HEK293 (cell line): ENCODE measurements at regions not wholly inside any gene's neighbourhood (a gene's known extent, or its start where the extent isn't known, plus 50 kb on each side); places are given as distances from the start of the nearest gene placed in this dataset.

Source experiments
- SETDB1 ChIP-seq: IDR thresholded peaks from one replicate; pipeline ENCODE4 v1.6.1; 2017; ENCODE audit warnings: mild to moderate bottlenecking, low read length, moderate library complexity, mixed read lengths; ENCODE audit not compliant: insufficient read length
- ZNF114 ChIP-seq: fragments of 450-650 bp; formaldehyde crosslinking; IDR thresholded peaks from 2 replicates; pipeline ENCODE4 v1.5.0; 2017; ENCODE audit warnings: missing biosample characterization, missing genetic modification characterization
- ZNF138 ChIP-seq: fragments of 450-650 bp; formaldehyde crosslinking; IDR thresholded peaks from 2 replicates; pipeline ENCODE4 v1.5.1; 2016; ENCODE audit warnings: missing biosample characterization, missing genetic modification characterization, borderline replicate concordance
- ZNF510 ChIP-seq: fragments of 450-650 bp; formaldehyde crosslinking; IDR thresholded peaks from 2 replicates; pipeline ENCODE4 v1.5.1; 2018; ENCODE audit warnings: mild to moderate bottlenecking, missing genetic modification characterization, missing biosample characterization; ENCODE audit not compliant: insufficient replicate concordance
- ZNF521 ChIP-seq: fragments of 450-650 bp; formaldehyde crosslinking; IDR thresholded peaks from 2 replicates; pipeline ENCODE4 v1.5.1; 2017; ENCODE audit warnings: missing biosample characterization, mild to moderate bottlenecking, missing genetic modification characterization
- ZNF664 ChIP-seq: fragments of 450-650 bp; formaldehyde crosslinking; IDR thresholded peaks from 2 replicates; pipeline ENCODE4 v1.5.1; 2016; ENCODE audit warnings: missing biosample characterization, missing genetic modification characterization
- TF ChIP-seq, protein P1 (sequence below): fragments of 450-650 bp; formaldehyde crosslinking; IDR thresholded peaks from 2 replicates; pipeline ENCODE4 v1.5.1; 2016; ENCODE audit warnings: missing biosample characterization, missing genetic modification characterization
- TF ChIP-seq, protein P2 (sequence below): fragments of 450-650 bp; formaldehyde crosslinking; IDR thresholded peaks from 2 replicates; pipeline ENCODE4 v1.5.1; 2017; ENCODE audit warnings: missing biosample characterization, mild to moderate bottlenecking, missing genetic modification characterization, moderate library complexity

DNA sequence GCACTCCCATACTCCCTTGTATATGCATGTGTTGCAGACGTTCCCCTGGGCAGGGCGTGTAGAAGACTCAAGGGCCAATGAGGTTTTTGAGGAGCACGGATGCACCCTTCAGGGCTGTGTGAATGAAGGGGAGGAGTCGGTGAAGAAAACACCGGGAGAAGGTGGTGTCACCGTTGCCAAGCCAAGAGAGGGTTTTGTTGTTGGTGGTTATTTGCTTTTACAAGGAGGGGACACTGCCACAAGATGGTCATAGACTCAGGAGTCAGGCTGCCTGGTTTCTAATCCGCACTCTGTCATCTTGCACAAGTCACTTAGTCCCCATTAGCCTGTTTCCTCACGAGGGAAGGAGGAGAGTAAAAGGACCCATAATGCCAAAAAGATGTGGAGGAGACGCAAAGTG is 124.0 kb downstream of the PXDC1 start:
- TF ChIP-seq ZNF510 (no peak), ZNF138 (tag by site-specific recombination) (no peak), ZNF664 (no peak), ZNF521 (no peak), SETDB1 (no peak), ZNF114 (no peak)
- TF ChIP-seq, protein P1, sequence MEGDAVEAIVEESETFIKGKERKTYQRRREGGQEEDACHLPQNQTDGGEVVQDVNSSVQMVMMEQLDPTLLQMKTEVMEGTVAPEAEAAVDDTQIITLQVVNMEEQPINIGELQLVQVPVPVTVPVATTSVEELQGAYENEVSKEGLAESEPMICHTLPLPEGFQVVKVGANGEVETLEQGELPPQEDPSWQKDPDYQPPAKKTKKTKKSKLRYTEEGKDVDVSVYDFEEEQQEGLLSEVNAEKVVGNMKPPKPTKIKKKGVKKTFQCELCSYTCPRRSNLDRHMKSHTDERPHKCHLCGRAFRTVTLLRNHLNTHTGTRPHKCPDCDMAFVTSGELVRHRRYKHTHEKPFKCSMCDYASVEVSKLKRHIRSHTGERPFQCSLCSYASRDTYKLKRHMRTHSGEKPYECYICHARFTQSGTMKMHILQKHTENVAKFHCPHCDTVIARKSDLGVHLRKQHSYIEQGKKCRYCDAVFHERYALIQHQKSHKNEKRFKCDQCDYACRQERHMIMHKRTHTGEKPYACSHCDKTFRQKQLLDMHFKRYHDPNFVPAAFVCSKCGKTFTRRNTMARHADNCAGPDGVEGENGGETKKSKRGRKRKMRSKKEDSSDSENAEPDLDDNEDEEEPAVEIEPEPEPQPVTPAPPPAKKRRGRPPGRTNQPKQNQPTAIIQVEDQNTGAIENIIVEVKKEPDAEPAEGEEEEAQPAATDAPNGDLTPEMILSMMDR: no peak
- TF ChIP-seq, protein P2, sequence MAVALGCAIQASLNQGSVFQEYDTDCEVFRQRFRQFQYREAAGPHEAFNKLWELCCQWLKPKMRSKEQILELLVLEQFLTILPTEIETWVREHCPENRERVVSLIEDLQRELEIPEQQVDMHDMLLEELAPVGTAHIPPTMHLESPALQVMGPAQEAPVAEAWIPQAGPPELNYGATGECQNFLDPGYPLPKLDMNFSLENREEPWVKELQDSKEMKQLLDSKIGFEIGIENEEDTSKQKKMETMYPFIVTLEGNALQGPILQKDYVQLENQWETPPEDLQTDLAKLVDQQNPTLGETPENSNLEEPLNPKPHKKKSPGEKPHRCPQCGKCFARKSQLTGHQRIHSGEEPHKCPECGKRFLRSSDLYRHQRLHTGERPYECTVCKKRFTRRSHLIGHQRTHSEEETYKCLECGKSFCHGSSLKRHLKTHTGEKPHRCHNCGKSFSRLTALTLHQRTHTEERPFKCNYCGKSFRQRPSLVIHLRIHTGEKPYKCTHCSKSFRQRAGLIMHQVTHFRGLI (tag by site-specific recombination): no peak
